ENCODE measurements at regions not wholly inside any gene's neighbourhood (a gene's known extent, or its start where the extent isn't known, plus 50 kb on each side); places are given as distances from the start of the nearest gene placed in this dataset.

DNA sequence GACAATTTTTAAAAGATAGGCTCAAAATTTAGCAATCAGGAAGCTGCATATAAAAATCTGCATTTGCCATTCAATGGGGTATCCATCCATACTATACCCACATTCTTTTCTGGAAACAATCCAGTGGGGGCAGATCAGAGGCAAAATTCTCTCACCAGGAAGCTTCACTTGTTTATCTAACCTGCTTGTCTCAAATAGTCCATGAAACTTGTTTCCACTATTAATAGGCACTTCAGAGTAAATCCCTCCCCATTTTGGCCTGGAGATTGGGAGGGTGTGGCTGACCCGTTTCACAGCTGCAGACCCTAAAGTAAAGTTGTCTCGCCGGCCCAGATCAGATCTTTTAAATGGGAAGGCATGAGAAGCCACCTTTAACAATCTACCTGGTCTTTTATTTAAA is 139.4 kb upstream of the CPNE8 start:
- no peak for TF ChIP-seq EZH2phosphoT487 (IDR thresholded peaks at IDR 0.05; ENCODE audit: insufficient read depth, low read depth)
- TF ChIP-seq EZH2 (IDR thresholded peaks at IDR 0.05; ENCODE audit: insufficient read depth, poor library complexity, severe bottlenecking), result no peak
